ENCODE measurements at regions not wholly inside any gene's neighbourhood (a gene's known extent, or its start where the extent isn't known, plus 50 kb on each side); places are given as distances from the start of the nearest gene placed in this dataset.
"Not testable (repeated sequence)": the region's sequence is repeated elsewhere in the genome, so short reads cannot be mapped to it uniquely, and the experiment has no call there.

GRCh38 chr17:34757611-34758010 is 178.2 kb downstream of the TMEM132E start:
- no peak for DNase-seq (ENCODE audit: insufficient read length, low spot score)
- FAIRE-seq = no peak

DNA sequence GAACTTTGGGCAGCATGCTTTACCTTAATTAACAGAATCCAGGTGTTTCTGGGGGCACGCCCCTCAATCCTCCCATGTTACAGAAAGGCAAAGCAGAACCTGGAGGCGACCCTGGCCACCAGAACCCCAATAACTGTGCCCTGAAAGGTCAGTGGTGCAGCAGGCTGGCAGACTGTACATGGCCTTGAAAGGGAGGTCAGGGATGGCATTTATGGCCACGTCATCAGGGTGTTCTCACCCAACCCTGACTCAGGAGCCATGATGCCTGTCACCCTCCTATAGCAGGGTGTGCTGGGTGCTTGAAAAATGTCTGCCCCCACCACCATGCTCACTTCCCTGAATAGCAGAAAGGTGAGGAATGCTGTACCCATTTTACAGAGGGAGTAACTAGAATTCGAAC is 177.7 kb downstream of the TMEM132E start:
- DNase-seq (ENCODE audit: insufficient read length, low spot score) (no peak), FAIRE-seq (no peak)
- TF ChIP-seq POLR2A (IDR thresholded peaks at IDR 0.05; ENCODE audit: low read depth, low read length) = no peak

More at GRCh38 chr17:34757611-34758010, 178.2 kb downstream of the TMEM132E start:
- TF ChIP-seq POLR2A (IDR thresholded peaks at IDR 0.05; ENCODE audit: low read depth, low read length) = no peak

DNA sequence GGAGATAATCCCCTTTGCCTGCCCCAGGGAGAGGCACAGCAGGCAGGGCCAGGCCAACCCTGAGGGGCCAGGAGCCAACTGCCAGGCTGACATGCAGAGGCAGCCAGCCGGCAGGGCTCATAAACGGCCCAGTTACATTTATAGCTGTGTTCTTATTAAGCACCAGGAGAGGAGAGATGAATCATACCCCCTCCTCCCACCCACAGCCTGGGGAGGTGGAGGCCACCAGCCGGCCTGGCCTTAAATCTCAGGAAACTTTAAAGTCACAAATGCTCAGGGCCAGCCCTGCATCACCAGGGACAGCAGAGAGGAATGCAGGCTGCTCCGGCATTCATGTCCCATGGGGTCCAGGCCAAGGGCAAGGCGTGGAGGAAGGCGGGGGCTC is 177.2 kb downstream of the TMEM132E start:
- FAIRE-seq (no peak), DNase-seq (ENCODE audit: insufficient read length, low spot score) (no peak)
- no peak for TF ChIP-seq POLR2A (IDR thresholded peaks at IDR 0.05; ENCODE audit: low read depth, low read length)

DNA sequence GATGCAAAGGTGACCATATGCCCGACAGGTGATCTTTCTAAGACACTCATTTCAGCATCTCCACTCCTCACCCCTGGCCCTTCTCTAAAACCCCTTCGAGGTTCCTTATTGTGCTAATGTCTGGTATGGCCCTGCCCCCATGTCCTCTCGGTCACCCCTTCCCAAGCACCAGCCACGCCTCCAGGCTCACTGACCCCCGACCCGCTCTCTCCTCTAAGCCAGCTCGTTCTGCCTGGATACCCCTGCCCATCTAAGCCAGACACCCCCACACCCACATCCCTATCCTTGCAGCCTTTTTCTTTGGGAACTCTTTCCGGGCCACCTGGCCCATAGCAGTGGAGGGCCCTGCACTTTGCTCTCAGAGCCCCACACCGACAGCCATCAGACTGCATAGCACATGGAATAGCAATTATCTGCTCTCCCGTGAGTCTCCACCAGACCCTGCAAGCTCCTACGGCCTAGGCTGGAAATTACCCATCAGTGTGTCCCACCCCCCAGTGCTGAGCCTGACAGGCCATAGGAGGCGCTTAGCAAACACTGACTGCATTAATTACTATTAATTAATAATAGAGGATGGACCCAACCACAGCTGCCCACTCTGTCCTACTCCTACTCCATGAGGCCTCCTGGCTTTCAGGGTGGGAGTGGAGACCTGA is 176.7 kb downstream of the TMEM132E start:
- TF ChIP-seq POLR2A (IDR thresholded peaks at IDR 0.05; ENCODE audit: low read depth, low read length) = no peak
- FAIRE-seq (no peak), DNase-seq (ENCODE audit: insufficient read length, low spot score) (no peak)

DNA sequence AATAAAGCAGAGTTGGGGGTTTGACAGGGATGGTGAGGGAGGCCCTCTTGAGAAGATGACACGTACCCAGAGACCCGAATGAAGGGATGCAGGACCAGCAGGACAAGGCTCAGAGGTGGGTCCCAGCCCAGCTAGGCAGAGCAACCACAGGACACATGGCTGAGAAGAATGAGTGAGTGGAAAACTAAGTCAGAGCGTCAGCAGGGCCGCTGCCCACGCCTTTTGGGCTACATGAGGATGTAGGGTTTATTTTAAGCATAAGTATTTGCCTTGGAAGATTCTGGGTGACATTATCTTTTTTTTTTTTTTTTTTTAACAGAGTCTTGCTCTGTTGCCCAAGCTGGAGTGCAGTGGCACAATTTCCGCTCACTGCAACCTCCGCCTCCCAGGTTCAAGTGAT is 176.0 kb downstream of the TMEM132E start:
- FAIRE-seq (no peak), DNase-seq (ENCODE audit: insufficient read length, low spot score) (no peak)
- no peak for TF ChIP-seq POLR2A (IDR thresholded peaks at IDR 0.05; ENCODE audit: low read depth, low read length)

- no peak for FAIRE-seq
- DNase-seq (ENCODE audit: insufficient read length, low spot score) = no peak
- no peak for TF ChIP-seq POLR2A (IDR thresholded peaks at IDR 0.05; ENCODE audit: low read depth, low read length)
Measured at GRCh38 chr17:34750004-34750403, 170.6 kb downstream of the TMEM132E start.

DNA sequence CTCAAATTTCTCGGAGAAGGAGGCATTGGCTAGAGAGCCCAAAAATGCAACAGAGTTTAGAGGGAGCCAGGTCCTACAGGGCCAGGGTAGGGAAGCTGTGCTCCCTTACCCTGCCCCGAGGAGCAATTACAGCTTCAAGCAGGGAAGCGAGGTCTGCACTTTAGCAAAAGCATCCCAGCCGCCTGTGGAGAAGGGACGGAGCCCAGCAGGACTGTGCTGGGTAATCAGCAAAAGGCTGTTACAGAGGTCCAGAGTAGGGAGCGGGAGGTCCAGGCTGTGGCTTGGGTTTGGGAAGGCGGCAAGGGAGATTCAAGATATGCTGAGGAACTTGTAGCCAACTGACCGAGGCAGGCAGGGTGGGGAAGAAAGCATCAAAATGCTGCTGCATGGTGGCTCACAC is 162.6 kb downstream of the TMEM132E start:
- no peak for DNase-seq (ENCODE audit: insufficient read length, low spot score)
- no peak for TF ChIP-seq POLR2A (IDR thresholded peaks at IDR 0.05; ENCODE audit: low read depth, low read length)
- no peak for FAIRE-seq

- TF ChIP-seq POLR2A (IDR thresholded peaks at IDR 0.05; ENCODE audit: low read depth, low read length) = no peak
- FAIRE-seq (no peak), DNase-seq (ENCODE audit: insufficient read length, low spot score) (no peak)
Measured at GRCh38 chr17:34740565-34741520, 161.5 kb downstream of the TMEM132E start.

DNA sequence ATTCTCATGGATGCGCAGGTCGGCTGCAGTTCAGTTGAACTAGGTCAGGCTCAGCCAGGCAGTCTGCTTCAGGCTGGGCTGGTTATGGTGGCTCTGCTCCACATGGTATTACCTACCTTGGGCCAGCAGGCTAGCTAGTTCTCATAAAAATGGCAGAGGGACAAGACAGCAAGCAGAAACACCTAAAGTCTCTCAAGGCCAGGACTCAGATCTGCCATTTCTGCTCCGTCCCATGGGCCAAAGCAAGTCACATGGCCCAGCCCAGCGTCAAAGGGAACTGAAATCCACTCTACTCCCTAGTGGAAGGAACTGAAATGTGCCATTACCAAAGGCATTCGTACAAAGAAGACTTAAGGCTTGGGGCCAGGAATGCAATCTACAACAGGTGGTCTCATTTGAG is 160.0 kb downstream of the TMEM132E start:
- DNase-seq (ENCODE audit: insufficient read length, low spot score) (no peak), FAIRE-seq (no peak)
- TF ChIP-seq POLR2A (IDR thresholded peaks at IDR 0.05; ENCODE audit: low read depth, low read length) = no peak

DNA sequence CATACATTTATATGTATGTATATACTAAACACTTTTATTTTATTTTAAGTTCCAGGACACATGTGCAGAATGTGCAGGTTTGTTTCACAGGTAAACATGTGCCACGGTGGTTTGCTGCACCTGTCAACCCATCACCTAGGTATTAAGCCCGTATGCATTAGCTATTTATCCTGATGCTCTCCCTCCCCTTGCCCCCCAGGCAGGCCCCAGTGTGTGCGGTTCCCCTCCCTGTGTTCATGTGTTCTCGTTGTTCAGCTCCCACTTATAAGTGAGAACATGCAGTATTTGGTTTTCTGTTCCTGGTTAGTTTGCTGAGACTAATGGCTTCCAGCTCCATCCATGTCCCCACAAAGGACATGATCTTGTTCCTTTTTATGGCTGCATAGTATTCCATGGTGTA is 158.3 kb downstream of the TMEM132E start:
- FAIRE-seq; DNase-seq (ENCODE audit: insufficient read length, low spot score): not testable (repeated sequence)

DNA sequence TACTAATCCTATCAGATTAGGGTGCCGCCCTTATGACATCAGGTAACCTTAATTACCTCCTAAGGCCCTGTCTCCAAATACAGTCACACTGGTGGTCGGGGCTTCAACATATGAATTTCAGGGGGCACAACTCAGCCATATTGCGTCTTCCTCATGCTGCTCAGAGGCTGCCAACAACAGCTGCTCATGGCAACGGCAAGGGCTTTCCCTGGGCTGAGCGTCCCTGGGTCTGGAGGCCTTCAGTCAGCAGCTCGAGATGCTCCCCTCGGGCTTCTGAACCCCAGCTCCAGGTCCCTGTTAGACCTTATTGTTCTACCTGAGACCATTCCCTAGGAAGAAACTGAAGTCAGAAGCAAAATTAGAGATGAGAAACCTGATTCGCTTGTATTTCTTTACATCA is 157.2 kb downstream of the TMEM132E start:
- no peak for DNase-seq (ENCODE audit: insufficient read length, low spot score)
- no peak for FAIRE-seq
- no peak for TF ChIP-seq POLR2A (IDR thresholded peaks at IDR 0.05; ENCODE audit: low read depth, low read length)

GRCh38 chr17:34733333-34733732 is 154.0 kb downstream of the TMEM132E start:
- TF ChIP-seq POLR2A (IDR thresholded peaks at IDR 0.05; ENCODE audit: low read depth, low read length) = no peak
- DNase-seq (ENCODE audit: insufficient read length, low spot score) (no peak), FAIRE-seq (no peak)

GRCh38 chr17:34730816-34731215 is 151.4 kb downstream of the TMEM132E start:
- no peak for DNase-seq (ENCODE audit: insufficient read length, low spot score)
- no peak for FAIRE-seq
- TF ChIP-seq POLR2A (IDR thresholded peaks at IDR 0.05; ENCODE audit: low read depth, low read length) = no peak

GRCh38 chr17:34728771-34729310 is 149.5 kb downstream of the TMEM132E start:
- DNase-seq (ENCODE audit: insufficient read length, low spot score) (no peak), FAIRE-seq (no peak)
- no peak for TF ChIP-seq POLR2A (IDR thresholded peaks at IDR 0.05; ENCODE audit: low read depth, low read length)

All from H54 (cell line).